ENCODE measurements at regions not wholly inside any gene's neighbourhood (a gene's known extent, or its start where the extent isn't known, plus 50 kb on each side); places are given as distances from the start of the nearest gene placed in this dataset.

DNA sequence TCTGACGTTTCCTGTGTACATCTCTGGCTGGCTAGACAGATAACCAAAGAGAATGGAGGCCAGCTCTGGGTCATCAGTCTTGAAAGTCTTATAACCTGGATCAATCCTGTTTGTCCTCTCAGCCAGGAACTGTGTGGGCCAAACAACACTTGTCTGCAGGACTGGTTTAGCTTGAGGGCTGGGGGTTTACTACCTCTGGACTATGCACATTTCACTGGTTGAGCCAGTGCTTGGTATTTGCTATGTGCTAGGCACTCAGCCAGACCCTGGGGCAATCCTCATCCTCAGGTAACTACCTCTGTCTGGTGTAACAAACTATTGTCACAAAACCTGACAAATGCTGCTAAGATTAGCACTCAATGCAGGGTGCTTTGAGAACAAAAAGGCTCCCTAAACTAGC, 169.7 kb downstream of the HAUS1 start:
- TF ChIP-seq, protein P1, sequence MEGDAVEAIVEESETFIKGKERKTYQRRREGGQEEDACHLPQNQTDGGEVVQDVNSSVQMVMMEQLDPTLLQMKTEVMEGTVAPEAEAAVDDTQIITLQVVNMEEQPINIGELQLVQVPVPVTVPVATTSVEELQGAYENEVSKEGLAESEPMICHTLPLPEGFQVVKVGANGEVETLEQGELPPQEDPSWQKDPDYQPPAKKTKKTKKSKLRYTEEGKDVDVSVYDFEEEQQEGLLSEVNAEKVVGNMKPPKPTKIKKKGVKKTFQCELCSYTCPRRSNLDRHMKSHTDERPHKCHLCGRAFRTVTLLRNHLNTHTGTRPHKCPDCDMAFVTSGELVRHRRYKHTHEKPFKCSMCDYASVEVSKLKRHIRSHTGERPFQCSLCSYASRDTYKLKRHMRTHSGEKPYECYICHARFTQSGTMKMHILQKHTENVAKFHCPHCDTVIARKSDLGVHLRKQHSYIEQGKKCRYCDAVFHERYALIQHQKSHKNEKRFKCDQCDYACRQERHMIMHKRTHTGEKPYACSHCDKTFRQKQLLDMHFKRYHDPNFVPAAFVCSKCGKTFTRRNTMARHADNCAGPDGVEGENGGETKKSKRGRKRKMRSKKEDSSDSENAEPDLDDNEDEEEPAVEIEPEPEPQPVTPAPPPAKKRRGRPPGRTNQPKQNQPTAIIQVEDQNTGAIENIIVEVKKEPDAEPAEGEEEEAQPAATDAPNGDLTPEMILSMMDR (IDR thresholded peaks at IDR 0.05; ENCODE audit: low read depth, low read length, missing input control): no peak
- TF ChIP-seq RAD21 (IDR thresholded peaks at IDR 0.05): no peak
- TF ChIP-seq MAX (IDR thresholded peaks at IDR 0.05): no peak
- TF ChIP-seq GABPA (IDR thresholded peaks at IDR 0.05 in 1 of 2, conservative IDR thresholded peaks at IDR 0.05 in 1 of 2): no peak
- no peak for TF ChIP-seq REST (IDR thresholded peaks at IDR 0.05)
- no peak for TF ChIP-seq JUND (IDR thresholded peaks at IDR 0.05)
- TF ChIP-seq SP1 (IDR thresholded peaks at IDR 0.05): no peak

Measured in liver (tissue), 3 donors.